ENCODE measurements at regions not wholly inside any gene's neighbourhood (a gene's known extent, or its start where the extent isn't known, plus 50 kb on each side); places are given as distances from the start of the nearest gene placed in this dataset.

DNA sequence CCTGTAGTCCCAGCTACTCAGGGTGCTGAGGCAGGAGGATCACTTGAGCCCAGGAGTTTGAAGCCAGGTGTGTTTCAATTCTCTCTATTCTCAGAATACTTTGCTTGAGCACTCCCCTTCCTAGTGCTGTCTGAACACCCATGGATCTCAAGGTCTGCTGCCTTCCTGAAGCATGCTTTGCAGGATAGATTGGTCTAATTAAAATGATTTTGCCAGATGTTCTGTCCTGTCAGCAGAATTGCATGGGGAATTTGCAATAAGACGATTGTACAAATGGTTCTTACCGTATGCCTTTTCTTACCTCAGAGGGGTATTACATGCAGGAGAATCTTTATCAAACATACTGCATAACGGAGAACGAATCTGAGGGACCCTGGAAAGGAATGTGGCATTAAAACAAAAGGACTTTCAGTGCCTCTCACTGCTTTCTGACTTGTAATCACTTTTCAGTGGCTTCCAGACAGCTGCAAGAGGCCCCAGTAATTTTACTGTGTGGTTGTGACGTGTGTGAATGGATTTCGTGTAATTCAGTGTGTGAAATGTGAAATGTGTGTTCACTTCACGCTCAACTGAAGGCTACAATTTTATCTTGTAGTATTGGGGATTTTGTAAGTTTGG lies 587.2 kb upstream of the SEMA6A start:
- TF ChIP-seq, protein P1, sequence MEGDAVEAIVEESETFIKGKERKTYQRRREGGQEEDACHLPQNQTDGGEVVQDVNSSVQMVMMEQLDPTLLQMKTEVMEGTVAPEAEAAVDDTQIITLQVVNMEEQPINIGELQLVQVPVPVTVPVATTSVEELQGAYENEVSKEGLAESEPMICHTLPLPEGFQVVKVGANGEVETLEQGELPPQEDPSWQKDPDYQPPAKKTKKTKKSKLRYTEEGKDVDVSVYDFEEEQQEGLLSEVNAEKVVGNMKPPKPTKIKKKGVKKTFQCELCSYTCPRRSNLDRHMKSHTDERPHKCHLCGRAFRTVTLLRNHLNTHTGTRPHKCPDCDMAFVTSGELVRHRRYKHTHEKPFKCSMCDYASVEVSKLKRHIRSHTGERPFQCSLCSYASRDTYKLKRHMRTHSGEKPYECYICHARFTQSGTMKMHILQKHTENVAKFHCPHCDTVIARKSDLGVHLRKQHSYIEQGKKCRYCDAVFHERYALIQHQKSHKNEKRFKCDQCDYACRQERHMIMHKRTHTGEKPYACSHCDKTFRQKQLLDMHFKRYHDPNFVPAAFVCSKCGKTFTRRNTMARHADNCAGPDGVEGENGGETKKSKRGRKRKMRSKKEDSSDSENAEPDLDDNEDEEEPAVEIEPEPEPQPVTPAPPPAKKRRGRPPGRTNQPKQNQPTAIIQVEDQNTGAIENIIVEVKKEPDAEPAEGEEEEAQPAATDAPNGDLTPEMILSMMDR (conservative IDR thresholded peaks at IDR 0.05; ENCODE audit: low read length): no peak
- TF ChIP-seq EZH2phosphoT487 (IDR thresholded peaks at IDR 0.05; ENCODE audit: borderline replicate concordance, low read depth, low read length): no peak
